Endothelial cell of umbilical vein (primary cell): ENCODE measurements at regions not wholly inside any gene's neighbourhood (a gene's known extent, or its start where the extent isn't known, plus 50 kb on each side); places are given as distances from the start of the nearest gene placed in this dataset.

ENCODE experiments used
- BruUV-seq: library from RNA; stranded (reverse); fragments of 400-500 nt; replicated peaks from 2 replicates; lab custom pipeline; 2021; lab: Mats Ljungman, UMichigan
- CTCF ChIA-PET: fragments of 300-600, 350-600 bp; sonication (Branson Sonifier 250); formaldehyde crosslinking; loops from one replicate; lab custom pipeline; 2021; ENCODE audit warnings: antibody characterized with exemption, inconsistent platforms; lab: Charles Lee
- POLR2A ChIA-PET: fragments of 300-600, 350-600 bp; sonication (Branson Sonifier 250); formaldehyde crosslinking; loops from one replicate; lab custom pipeline; 2021; ENCODE audit warnings: antibody characterized with exemption, inconsistent platforms; lab: Charles Lee
- DNase-seq: peaks from one replicate; pipeline ENCODE4 v3.0.0-alpha.2; 2011; ENCODE audit warnings: low read depth, low spot score
- FAIRE-seq: peaks from 2 replicates; lab custom pipeline; 2011; peaks lifted over from hg19 to GRCh38; lab: Jason Lieb, UNC
- H2AFZ ChIP-seq: 2 replicates; pipeline ENCODE4 v1.6.0; 2012; ENCODE audit warnings: low read depth, low read length, control low read depth, inconsistent platforms
- H3K27ac ChIP-seq: 2 replicates; pipeline ENCODE4 v1.5.1; 2011; ENCODE audit warnings: low read depth, mild to moderate bottlenecking, control low read depth, low read length, moderate library complexity; ENCODE audit not compliant: insufficient read depth
- H3K27me3 ChIP-seq, 2 experiments: 2 replicates each; pipeline versions ENCODE4 v1.6.0 to v1.6.1; 2011; ENCODE audit warnings: low read length in 2 of 2, mixed read lengths in 1 of 2; ENCODE audit not compliant: control insufficient read depth in 2 of 2, insufficient read depth in 2 of 2
- H3K36me3 ChIP-seq, 2 experiments: 2 replicates in 1 of 2; 3 replicates in 1 of 2; pipeline ENCODE4 v1.5.1; 2011; ENCODE audit warnings: low read length in 2 of 2, mild to moderate bottlenecking in 1 of 2, moderate library complexity in 1 of 2; ENCODE audit not compliant: control insufficient read depth in 2 of 2, insufficient read depth in 2 of 2; ENCODE audit errors: extremely low read depth in 1 of 2
- H3K4me1 ChIP-seq: 3 replicates; pipeline ENCODE4 v1.5.1; 2011; ENCODE audit warnings: mild to moderate bottlenecking, low read length; ENCODE audit not compliant: control insufficient read depth, insufficient read depth; ENCODE audit errors: extremely low read depth
- H3K4me2 ChIP-seq: 2 replicates; pipeline ENCODE4 v1.6.1; 2011; ENCODE audit warnings: low read length, control low read depth, mixed read lengths; ENCODE audit not compliant: insufficient read depth
- H3K4me3 ChIP-seq, 3 experiments: fragments of 200-600 bp in 1 of 3; sonication (generic), shearing (Covaris generic) in 1 of 3; replicated peaks in 1 of 3; 2 replicates each; pipeline ENCODE4 v1.5.1; 2011 to 2016; ENCODE audit warnings: control low read depth in 3 of 3, low read length in 3 of 3, mild to moderate bottlenecking in 2 of 3, inconsistent platforms in 1 of 3, low read depth in 1 of 3, moderate library complexity in 1 of 3; ENCODE audit not compliant: insufficient read depth in 1 of 3
- H3K79me2 ChIP-seq: 2 replicates; pipeline ENCODE4 v1.6.0; 2012; ENCODE audit warnings: low read length, inconsistent platforms; ENCODE audit not compliant: control insufficient read depth, insufficient read depth
- H3K9ac ChIP-seq: replicated peaks from 2 replicates; pipeline ENCODE3; 2011; ENCODE audit warnings: low read length, control low read depth; ENCODE audit not compliant: insufficient read depth; ENCODE audit errors: extremely low read depth
- H3K9me1 ChIP-seq: replicated peaks from 3 replicates; pipeline ENCODE4 v1.6.0; 2011; ENCODE audit warnings: mild to moderate bottlenecking, low read length; ENCODE audit not compliant: control insufficient read depth, insufficient read depth; ENCODE audit errors: extremely low read depth
- H3K9me3 ChIP-seq: replicated peaks from 2 replicates; pipeline ENCODE4 v1.5.1; 2012; ENCODE audit warnings: low read length, inconsistent platforms; ENCODE audit not compliant: control insufficient read depth, insufficient read depth
- H4K20me1 ChIP-seq: replicated peaks from 2 replicates; pipeline ENCODE3; 2011; ENCODE audit warnings: mild to moderate bottlenecking, low read length; ENCODE audit not compliant: control insufficient read depth, insufficient read depth; ENCODE audit errors: extremely low read depth
- CTCF ChIP-seq, 2 donors: IDR thresholded peaks; 1 replicate in 1 of 2; 2 replicates in 1 of 2; pipeline ENCODE4 v1.5.1; 2011; ENCODE audit warnings: low read length in 2 of 2, mild to moderate bottlenecking in 2 of 2, moderate library complexity in 2 of 2, control low read depth in 1 of 2, inconsistent platforms in 1 of 2, low read depth in 1 of 2; ENCODE audit not compliant: insufficient read depth in 1 of 2; ENCODE audit errors: extremely low read depth in 1 of 2
- EZH2 ChIP-seq: IDR thresholded peaks from 2 replicates; pipeline ENCODE4 v1.6.1; 2012; ENCODE audit warnings: borderline replicate concordance, low read depth, mild to moderate bottlenecking, moderate library complexity, low read length, inconsistent platforms; ENCODE audit not compliant: severe bottlenecking
- FOS ChIP-seq: IDR thresholded peaks from 2 replicates; pipeline ENCODE4 v1.6.1; 2011; ENCODE audit warnings: mild to moderate bottlenecking, low read length, moderate library complexity, borderline replicate concordance; ENCODE audit not compliant: insufficient read depth
- GATA2 ChIP-seq: IDR thresholded peaks from 2 replicates; pipeline ENCODE4 v1.7.0; 2011; ENCODE audit warnings: low read depth, mild to moderate bottlenecking, moderate library complexity, mixed read lengths, low read length; ENCODE audit not compliant: insufficient read length, insufficient read depth
- JUN ChIP-seq: IDR thresholded peaks from 2 replicates; pipeline ENCODE4 v1.6.1; 2011; ENCODE audit warnings: borderline replicate concordance, low read depth; ENCODE audit not compliant: insufficient read length, insufficient read depth
- MAX ChIP-seq: IDR thresholded peaks from 2 replicates; pipeline ENCODE4 v1.6.1; 2011; ENCODE audit not compliant: insufficient read depth, insufficient read length
- MYC ChIP-seq: IDR thresholded peaks from one replicate; pipeline ENCODE4 v1.6.1; 2011; ENCODE audit warnings: mild to moderate bottlenecking, low read depth, low read length
- POLR2A ChIP-seq: IDR thresholded peaks from 2 replicates; pipeline ENCODE4 v1.6.1; 2012; ENCODE audit warnings: low read depth, mild to moderate bottlenecking, control low read depth, low read length
- POLR2AphosphoS5 ChIP-seq: IDR thresholded peaks from 2 replicates; pipeline ENCODE4 v1.6.1; 2012; ENCODE audit warnings: low read depth, mild to moderate bottlenecking, control low read depth, low read length, moderate library complexity; ENCODE audit not compliant: insufficient read depth
- dilution Hi-C: fragments of 300-500 bp; cut with MboI; formaldehyde crosslinking; loops from one replicate; pipeline ENCODE4 v1.15.0; 2019; ENCODE audit warnings: low sequenced_read_pairs; ENCODE audit not compliant: extremely low pct_ligation_motif_present
- intact Hi-C: fragments of 100-400 bp; cut with micrococcal nuclease; formaldehyde crosslinking; loops from one replicate; pipeline ENCODE4 v1.10.0; 2022

GRCh38 chr2:104434318-104434792, 419.6 kb upstream of the POU3F3 start:
- DNase-seq (no peak), FAIRE-seq (no peak)
- H3K27ac ChIP-seq = no peak overlapping the region

More at GRCh38 chr2:104434318-104434792, 419.6 kb upstream of the POU3F3 start:
- H3K4me2 ChIP-seq = no peak overlapping the region
- CTCF ChIA-PET = no interaction called here
- TF ChIP-seq MYC (no peak), POLR2AphosphoS5 (no peak), CTCF (IDR thresholded peaks at IDR 0.05; ENCODE audit: extremely low read depth in 1 of 2, insufficient read depth in 1 of 2, low read depth in 1 of 2, low read length in 2 of 2) (no peak), JUN (no peak), MAX (no peak), EZH2 (no peak), GATA2 (no peak), FOS (no peak), POLR2A (no peak)
- no peaks in the 10 kb centered on the region for H3K9me1 ChIP-seq
- peaks cover 4% of the 10 kb centered on the region for H3K9me3 ChIP-seq
- no peak overlapping the region for H3K9ac ChIP-seq
- no peak overlapping the region for H3K4me3 ChIP-seq
- POLR2A ChIA-PET = no interaction called here
- intact Hi-C loops (no loop called here), dilution Hi-C loops (no loop called here)
- no peaks in the 10 kb centered on the region for H3K27me3 ChIP-seq
- no peaks in the 10 kb centered on the region for H4K20me1 ChIP-seq
- H3K79me2 ChIP-seq = no peaks in the 10 kb centered on the region
- no peaks in the 10 kb centered on the region for H3K36me3 ChIP-seq
- H2AFZ ChIP-seq = no peak overlapping the region
- BruUV-seq = no TSS peak
- no peaks in the 10 kb centered on the region for H3K4me1 ChIP-seq
